ENCODE measurements at regions not wholly inside any gene's neighbourhood (a gene's known extent, or its start where the extent isn't known, plus 50 kb on each side); places are given as distances from the start of the nearest gene placed in this dataset.

DNA sequence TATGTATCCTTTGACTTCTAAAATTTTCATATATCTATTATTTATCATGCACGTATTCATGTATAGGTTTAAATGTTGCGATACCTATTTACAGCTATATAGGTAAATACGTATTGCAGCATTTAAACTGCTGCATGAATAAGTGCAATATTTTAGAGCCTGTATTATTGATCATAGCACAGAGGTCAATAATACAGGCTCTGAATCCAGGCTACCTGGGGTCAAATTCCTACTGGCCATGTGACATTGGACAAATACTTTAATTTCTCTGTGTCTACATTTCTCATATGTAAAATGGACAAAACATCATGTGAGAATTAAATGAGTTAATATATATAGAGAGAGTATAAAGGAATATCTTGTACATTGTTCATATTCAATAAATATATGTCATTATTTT, 352.9 kb upstream of the ROBO2 start:
- H3K27me3 ChIP-seq (ENCODE audit: control insufficient read depth in 2 of 2, insufficient read depth in 2 of 2, low read length in 2 of 2): no peaks in the 10 kb centered on the region
- H3K9ac ChIP-seq (ENCODE audit: insufficient read depth, low read length, poor library complexity, severe bottlenecking): no peak overlapping the region
- H4K20me1 ChIP-seq (ENCODE audit: insufficient read depth, low read length): no peaks in the 10 kb centered on the region
- H3K4me1 Mint-ChIP-seq: no peaks in the 10 kb centered on the region
- DNase-seq: no peak
- no CpG with 5 or more reads among the region's 3 CpGs for WGBS (ENCODE audit: insufficient coverage)
- no peaks in the 10 kb centered on the region for H3K79me2 ChIP-seq (ENCODE audit: insufficient read depth, low read length)
- no peak overlapping the region for H3K27ac ChIP-seq (ENCODE audit: low read depth in 1 of 2, low read length in 2 of 2)
- H3K4me1 ChIP-seq (ENCODE audit: control insufficient read depth in 1 of 2, insufficient read depth in 2 of 2, low read length in 2 of 2): no peaks in the 10 kb centered on the region
- H3K4me3 Mint-ChIP-seq: no peak overlapping the region
- H3K27me3 Mint-ChIP-seq (ENCODE audit: low read depth in 3 of 3): peaks cover 0 to 4% (median 0%) of the 10 kb centered on the region in 3 donors
- H3K4me3 ChIP-seq (replicated peaks in 1 of 3; ENCODE audit: low read depth in 2 of 3, low read length in 3 of 3): no peak overlapping the region
- no peak overlapping the region for H3K4me2 ChIP-seq (replicated peaks; ENCODE audit: extremely low read depth, low read length, poor library complexity, severe bottlenecking)
- no peak overlapping the region for H2AFZ ChIP-seq (ENCODE audit: insufficient read depth, low read depth, low read length, poor library complexity, severe bottlenecking)
- peaks cover 0 to 3% of the 10 kb centered on the region in 2 donors for H3K9me3 ChIP-seq (replicated peaks in 1 of 2; ENCODE audit: control insufficient read depth in 1 of 2, insufficient read depth in 1 of 2, low read length in 2 of 2)
- H3K36me3 ChIP-seq (replicated peaks in 1 of 2; ENCODE audit: control insufficient read depth in 1 of 2, insufficient read depth in 2 of 2, low read length in 2 of 2): no peaks in the 10 kb centered on the region
- peaks cover 0 to 2% (median 2%) of the 10 kb centered on the region in 7 donors for H3K9me3 Mint-ChIP-seq
- no peak overlapping the region for H3K27ac Mint-ChIP-seq
- TF ChIP-seq, protein P1, sequence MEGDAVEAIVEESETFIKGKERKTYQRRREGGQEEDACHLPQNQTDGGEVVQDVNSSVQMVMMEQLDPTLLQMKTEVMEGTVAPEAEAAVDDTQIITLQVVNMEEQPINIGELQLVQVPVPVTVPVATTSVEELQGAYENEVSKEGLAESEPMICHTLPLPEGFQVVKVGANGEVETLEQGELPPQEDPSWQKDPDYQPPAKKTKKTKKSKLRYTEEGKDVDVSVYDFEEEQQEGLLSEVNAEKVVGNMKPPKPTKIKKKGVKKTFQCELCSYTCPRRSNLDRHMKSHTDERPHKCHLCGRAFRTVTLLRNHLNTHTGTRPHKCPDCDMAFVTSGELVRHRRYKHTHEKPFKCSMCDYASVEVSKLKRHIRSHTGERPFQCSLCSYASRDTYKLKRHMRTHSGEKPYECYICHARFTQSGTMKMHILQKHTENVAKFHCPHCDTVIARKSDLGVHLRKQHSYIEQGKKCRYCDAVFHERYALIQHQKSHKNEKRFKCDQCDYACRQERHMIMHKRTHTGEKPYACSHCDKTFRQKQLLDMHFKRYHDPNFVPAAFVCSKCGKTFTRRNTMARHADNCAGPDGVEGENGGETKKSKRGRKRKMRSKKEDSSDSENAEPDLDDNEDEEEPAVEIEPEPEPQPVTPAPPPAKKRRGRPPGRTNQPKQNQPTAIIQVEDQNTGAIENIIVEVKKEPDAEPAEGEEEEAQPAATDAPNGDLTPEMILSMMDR (IDR thresholded peaks at IDR 0.05): no peak
- H3K36me3 Mint-ChIP-seq: no peaks in the 10 kb centered on the region
- intact Hi-C loops (cut with micrococcal nuclease): no loop called here

DNA sequence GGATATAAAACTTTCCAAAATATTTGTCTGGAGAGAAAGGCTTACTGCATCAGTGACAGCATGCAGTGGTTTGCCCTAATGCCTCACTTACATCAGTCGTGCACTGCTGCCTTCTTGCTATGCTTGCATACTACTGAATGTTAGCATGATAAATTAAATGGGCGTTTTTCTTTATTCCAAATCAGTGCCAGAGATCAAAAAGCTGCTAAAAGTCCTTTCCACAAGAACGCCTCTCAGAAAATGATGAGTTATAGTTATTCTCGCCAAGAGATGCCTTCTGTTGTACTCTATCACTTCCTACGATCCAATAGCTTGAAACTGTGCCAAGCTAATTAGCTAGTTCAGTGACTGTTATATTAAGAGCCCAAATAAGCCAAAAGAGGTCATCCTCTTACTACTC, 345.8 kb upstream of the ROBO2 start:
- no CpG with 5 or more reads among the region's 5 CpGs for WGBS (ENCODE audit: insufficient coverage)
- Histone ChIP-seq H3K36me3 (replicated peaks in 1 of 2; ENCODE audit: control insufficient read depth in 1 of 2, insufficient read depth in 2 of 2, low read length in 2 of 2) (no peaks in the 10 kb centered on the region), H3K27ac (ENCODE audit: low read depth in 1 of 2, low read length in 2 of 2) (no peak overlapping the region), H4K20me1 (ENCODE audit: insufficient read depth, low read length) (no peaks in the 10 kb centered on the region), H3K27me3 (ENCODE audit: control insufficient read depth in 2 of 2, insufficient read depth in 2 of 2, low read length in 2 of 2) (no peaks in the 10 kb centered on the region), H3K9me3 (replicated peaks in 1 of 2; ENCODE audit: control insufficient read depth in 1 of 2, insufficient read depth in 1 of 2, low read length in 2 of 2) (peaks cover 0 to 3% of the 10 kb centered on the region in 2 donors), H3K4me3 (replicated peaks in 1 of 3; ENCODE audit: low read depth in 2 of 3, low read length in 3 of 3) (no peak overlapping the region), H3K79me2 (ENCODE audit: insufficient read depth, low read length) (no peaks in the 10 kb centered on the region), H3K4me1 (ENCODE audit: control insufficient read depth in 1 of 2, insufficient read depth in 2 of 2, low read length in 2 of 2) (no peaks in the 10 kb centered on the region), H3K4me2 (replicated peaks; ENCODE audit: extremely low read depth, low read length, poor library complexity, severe bottlenecking) (no peak overlapping the region), H3K9ac (ENCODE audit: insufficient read depth, low read length, poor library complexity, severe bottlenecking) (no peak overlapping the region), H2AFZ (ENCODE audit: insufficient read depth, low read depth, low read length, poor library complexity, severe bottlenecking) (no peak overlapping the region)
- H3K9me3 Mint-ChIP-seq: peaks cover 0 to 5% (median 2%) of the 10 kb centered on the region in 7 donors
- TF ChIP-seq, protein P1 (IDR thresholded peaks at IDR 0.05): no peak
- peaks cover 0 to 4% (median 0%) of the 10 kb centered on the region in 3 donors for H3K27me3 Mint-ChIP-seq (ENCODE audit: low read depth in 3 of 3)
- DNase-seq: no peak
- no peaks in the 10 kb centered on the region for H3K36me3 Mint-ChIP-seq
- H3K4me3 Mint-ChIP-seq: no peak overlapping the region
- H3K4me1 Mint-ChIP-seq: no peaks in the 10 kb centered on the region
- intact Hi-C loops (cut with micrococcal nuclease): no loop called here
- no peak overlapping the region for H3K27ac Mint-ChIP-seq
